ENCODE measurements at regions not wholly inside any gene's neighbourhood (a gene's known extent, or its start where the extent isn't known, plus 50 kb on each side); places are given as distances from the start of the nearest gene placed in this dataset.

DNA sequence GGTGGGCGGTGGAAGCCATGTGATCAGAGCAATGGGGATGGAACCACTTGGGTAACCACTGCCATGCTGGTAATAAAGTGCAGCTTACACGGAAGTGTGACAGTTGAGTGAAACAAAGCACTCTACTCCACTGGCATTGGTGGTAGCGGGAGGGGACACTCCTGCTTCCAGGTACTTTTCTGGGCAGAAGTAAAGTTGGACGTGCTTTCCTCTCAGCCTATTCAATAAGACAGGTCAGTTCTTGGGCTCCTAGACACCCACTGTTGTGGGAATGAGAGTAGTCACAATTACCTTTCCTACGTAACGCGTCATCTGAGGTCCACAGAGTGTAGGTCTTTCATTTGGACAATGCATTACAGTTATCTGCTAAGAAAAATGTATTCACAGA is 51.7 kb upstream of the CHD2 start:
- no peak overlapping the region for H2AK5ac ChIP-seq (ENCODE audit: low read depth, low read length)
- no peak overlapping the region for H4K8ac ChIP-seq (ENCODE audit: extremely low read depth, insufficient read depth, low read length)
- no peak overlapping the region for H2BK120ac ChIP-seq (replicated peaks; ENCODE audit: low read depth, low read length)
- no peaks in the 10 kb centered on the region for H3K79me1 ChIP-seq (ENCODE audit: low read depth, low read length)
- H4K20me1 ChIP-seq (replicated peaks in 1 of 2; ENCODE audit: control insufficient read depth in 1 of 2, insufficient read depth in 2 of 2, low read length in 2 of 2) = no peaks in the 10 kb centered on the region
- CTCF ChIA-PET (ENCODE audit: partially characterized antibody) = interaction anchor here (1.2 kb wide), 2 partner anchors 8 to 17 kb away, joined by 3 to 4 read pairs; no protein-coding TSS in a partner anchor
- H3K27ac ChIP-seq (ENCODE audit: low read depth, low read length) = no peak overlapping the region
- no peak overlapping the region for H2BK5ac ChIP-seq (ENCODE audit: low read depth, low read length)
- H3K36me3 ChIP-seq (ENCODE audit: control insufficient read depth in 2 of 4, insufficient read depth in 4 of 4, low read length in 3 of 4) = no peaks in the 10 kb centered on the region
- no peak overlapping the region for H2BK15ac ChIP-seq (ENCODE audit: low read length)
- H3K27me3 ChIP-seq (replicated peaks in 1 of 4; ENCODE audit: control insufficient read depth in 3 of 4, extremely low read depth in 1 of 4, insufficient read depth in 3 of 4, low read length in 3 of 4) = peaks cover 0 to 1% (median 0%) of the 10 kb centered on the region in 4 experiments; a peak in 1 of 7 replicates
- WGBS, 2 experiments (ENCODE audit: extremely low coverage in 1 of 2, insufficient coverage in 1 of 2, insufficient read length in 1 of 2, insufficient replicate concordance in 2 of 2, low coverage in 1 of 2, low lambda C conversion rate in 2 of 2, missing lambda C conversion rate in 1 of 2) = 94% methylated on average over 7 of the region's 7 CpGs; no CpG with 5 or more reads in 1 of the 2 experiments
- no peak overlapping the region for H4K91ac ChIP-seq (replicated peaks; ENCODE audit: insufficient read length, low read length)
- no peak overlapping the region for H2BK20ac ChIP-seq (ENCODE audit: low read length)
- no peaks in the 10 kb centered on the region for H3K23me2 ChIP-seq (ENCODE audit: low read depth, low read length)
- no peak overlapping the region for H3K4me3 ChIP-seq (ENCODE audit: extremely low read depth in 1 of 4, insufficient read depth in 2 of 4, low read depth in 3 of 4, low read length in 4 of 4)
- no peak overlapping the region for H3K56ac ChIP-seq (replicated peaks; ENCODE audit: insufficient read length, low read depth, low read length)
- H3K9me3 ChIP-seq (ENCODE audit: insufficient read depth in 2 of 2, low read depth in 1 of 2, low read length in 1 of 2) = no peaks in the 10 kb centered on the region
- H3K4me1 ChIP-seq (replicated peaks in 1 of 4; ENCODE audit: control insufficient read depth in 3 of 4, insufficient read depth in 4 of 4, low read length in 3 of 4) = peaks cover 0 to 2% (median 0%) of the 10 kb centered on the region in 4 experiments; a peak in 1 of 7 replicates
- H3K79me2 ChIP-seq (ENCODE audit: control insufficient read depth in 1 of 2, insufficient read depth in 2 of 2, low read length in 2 of 2) = no peaks in the 10 kb centered on the region
- H4K5ac ChIP-seq (ENCODE audit: insufficient read length, low read depth, low read length) = no peak overlapping the region
- H2BK12ac ChIP-seq (ENCODE audit: low read depth, low read length) = no peak overlapping the region
- H3K4ac ChIP-seq (replicated peaks; ENCODE audit: insufficient read length, low read depth, low read length) = no peak overlapping the region
- FAIRE-seq (no peak), DNase-seq (ENCODE audit: low read depth in 1 of 2, low spot score in 2 of 2) (no peak)
- no peak overlapping the region for H3K18ac ChIP-seq (ENCODE audit: extremely low read depth, low read length)
- TF ChIP-seq TCF12 (IDR thresholded peaks at IDR 0.05; ENCODE audit: low read depth, low read length) (no peak), TAF1 (IDR thresholded peaks at IDR 0.05; ENCODE audit: low read depth, low read length) (no peak), GTF2F1 (IDR thresholded peaks at IDR 0.05; ENCODE audit: borderline replicate concordance, low read depth, low read length) (no peak), CBX8 (IDR thresholded peaks at IDR 0.05; ENCODE audit: borderline replicate concordance, low read depth, low read length) (no peak)
- H3K9ac ChIP-seq (replicated peaks in 1 of 4; ENCODE audit: extremely low read depth in 1 of 4, low read depth in 3 of 4, low read length in 3 of 4) = no peak overlapping the region
- no peak overlapping the region for H3K14ac ChIP-seq (ENCODE audit: insufficient read length)
- POLR2A ChIA-PET (ENCODE audit: partially characterized antibody) = interaction anchor here (1.0 to 2.3 kb wide), 2 partner anchors 25 to 34 kb away, joined by 5 to 9 read pairs; no protein-coding TSS in a partner anchor
- no peak overlapping the region for H3K23ac ChIP-seq (ENCODE audit: insufficient read length)
- no peak overlapping the region for H2AFZ ChIP-seq (ENCODE audit: low read length)
- H3K4me2 ChIP-seq (ENCODE audit: insufficient read depth in 1 of 2, low read depth in 2 of 2, low read length in 2 of 2) = no peak overlapping the region
